Endothelial cell of umbilical vein (primary cell): ENCODE measurements at regions not wholly inside any gene's neighbourhood (a gene's known extent, or its start where the extent isn't known, plus 50 kb on each side); places are given as distances from the start of the nearest gene placed in this dataset.
"Not testable (repeated sequence)": the region's sequence is repeated elsewhere in the genome, so short reads cannot be mapped to it uniquely, and the experiment has no call there.

ENCODE experiments used
- BruUV-seq: library from RNA; stranded (reverse); fragments of 400-500 nt; replicated peaks from 2 replicates; lab custom pipeline; 2021; lab: Mats Ljungman, UMichigan
- CTCF ChIA-PET: fragments of 300-600, 350-600 bp; sonication (Branson Sonifier 250); formaldehyde crosslinking; loops from one replicate; lab custom pipeline; 2021; ENCODE audit warnings: antibody characterized with exemption, inconsistent platforms; lab: Charles Lee
- POLR2A ChIA-PET: fragments of 300-600, 350-600 bp; sonication (Branson Sonifier 250); formaldehyde crosslinking; loops from one replicate; lab custom pipeline; 2021; ENCODE audit warnings: antibody characterized with exemption, inconsistent platforms; lab: Charles Lee
- DNase-seq: peaks from one replicate; pipeline ENCODE4 v3.0.0-alpha.2; 2011; ENCODE audit warnings: low read depth, low spot score
- FAIRE-seq: peaks from 2 replicates; lab custom pipeline; 2011; peaks lifted over from hg19 to GRCh38; lab: Jason Lieb, UNC
- H2AFZ ChIP-seq: 2 replicates; pipeline ENCODE4 v1.6.0; 2012; ENCODE audit warnings: low read depth, low read length, control low read depth, inconsistent platforms
- H3K27ac ChIP-seq: 2 replicates; pipeline ENCODE4 v1.5.1; 2011; ENCODE audit warnings: low read depth, mild to moderate bottlenecking, control low read depth, low read length, moderate library complexity; ENCODE audit not compliant: insufficient read depth
- H3K27me3 ChIP-seq, 2 experiments: 2 replicates each; pipeline versions ENCODE4 v1.6.0 to v1.6.1; 2011; ENCODE audit warnings: low read length in 2 of 2, mixed read lengths in 1 of 2; ENCODE audit not compliant: control insufficient read depth in 2 of 2, insufficient read depth in 2 of 2
- H3K36me3 ChIP-seq, 2 experiments: 2 replicates in 1 of 2; 3 replicates in 1 of 2; pipeline ENCODE4 v1.5.1; 2011; ENCODE audit warnings: low read length in 2 of 2, mild to moderate bottlenecking in 1 of 2, moderate library complexity in 1 of 2; ENCODE audit not compliant: control insufficient read depth in 2 of 2, insufficient read depth in 2 of 2; ENCODE audit errors: extremely low read depth in 1 of 2
- H3K4me1 ChIP-seq: 3 replicates; pipeline ENCODE4 v1.5.1; 2011; ENCODE audit warnings: mild to moderate bottlenecking, low read length; ENCODE audit not compliant: control insufficient read depth, insufficient read depth; ENCODE audit errors: extremely low read depth
- H3K4me2 ChIP-seq: 2 replicates; pipeline ENCODE4 v1.6.1; 2011; ENCODE audit warnings: low read length, control low read depth, mixed read lengths; ENCODE audit not compliant: insufficient read depth
- H3K4me3 ChIP-seq, 3 experiments: fragments of 200-600 bp in 1 of 3; sonication (generic), shearing (Covaris generic) in 1 of 3; replicated peaks in 1 of 3; 2 replicates each; pipeline ENCODE4 v1.5.1; 2011 to 2016; ENCODE audit warnings: control low read depth in 3 of 3, low read length in 3 of 3, mild to moderate bottlenecking in 2 of 3, inconsistent platforms in 1 of 3, low read depth in 1 of 3, moderate library complexity in 1 of 3; ENCODE audit not compliant: insufficient read depth in 1 of 3
- H3K79me2 ChIP-seq: 2 replicates; pipeline ENCODE4 v1.6.0; 2012; ENCODE audit warnings: low read length, inconsistent platforms; ENCODE audit not compliant: control insufficient read depth, insufficient read depth
- H3K9ac ChIP-seq: replicated peaks from 2 replicates; pipeline ENCODE3; 2011; ENCODE audit warnings: low read length, control low read depth; ENCODE audit not compliant: insufficient read depth; ENCODE audit errors: extremely low read depth
- H3K9me1 ChIP-seq: replicated peaks from 3 replicates; pipeline ENCODE4 v1.6.0; 2011; ENCODE audit warnings: mild to moderate bottlenecking, low read length; ENCODE audit not compliant: control insufficient read depth, insufficient read depth; ENCODE audit errors: extremely low read depth
- H3K9me3 ChIP-seq: replicated peaks from 2 replicates; pipeline ENCODE4 v1.5.1; 2012; ENCODE audit warnings: low read length, inconsistent platforms; ENCODE audit not compliant: control insufficient read depth, insufficient read depth
- H4K20me1 ChIP-seq: replicated peaks from 2 replicates; pipeline ENCODE3; 2011; ENCODE audit warnings: mild to moderate bottlenecking, low read length; ENCODE audit not compliant: control insufficient read depth, insufficient read depth; ENCODE audit errors: extremely low read depth
- CTCF ChIP-seq, 2 donors: IDR thresholded peaks; 1 replicate in 1 of 2; 2 replicates in 1 of 2; pipeline ENCODE4 v1.5.1; 2011; ENCODE audit warnings: low read length in 2 of 2, mild to moderate bottlenecking in 2 of 2, moderate library complexity in 2 of 2, control low read depth in 1 of 2, inconsistent platforms in 1 of 2, low read depth in 1 of 2; ENCODE audit not compliant: insufficient read depth in 1 of 2; ENCODE audit errors: extremely low read depth in 1 of 2
- EZH2 ChIP-seq: IDR thresholded peaks from 2 replicates; pipeline ENCODE4 v1.6.1; 2012; ENCODE audit warnings: borderline replicate concordance, low read depth, mild to moderate bottlenecking, moderate library complexity, low read length, inconsistent platforms; ENCODE audit not compliant: severe bottlenecking
- FOS ChIP-seq: IDR thresholded peaks from 2 replicates; pipeline ENCODE4 v1.6.1; 2011; ENCODE audit warnings: mild to moderate bottlenecking, low read length, moderate library complexity, borderline replicate concordance; ENCODE audit not compliant: insufficient read depth
- GATA2 ChIP-seq: IDR thresholded peaks from 2 replicates; pipeline ENCODE4 v1.7.0; 2011; ENCODE audit warnings: low read depth, mild to moderate bottlenecking, moderate library complexity, mixed read lengths, low read length; ENCODE audit not compliant: insufficient read length, insufficient read depth
- JUN ChIP-seq: IDR thresholded peaks from 2 replicates; pipeline ENCODE4 v1.6.1; 2011; ENCODE audit warnings: borderline replicate concordance, low read depth; ENCODE audit not compliant: insufficient read length, insufficient read depth
- MAX ChIP-seq: IDR thresholded peaks from 2 replicates; pipeline ENCODE4 v1.6.1; 2011; ENCODE audit not compliant: insufficient read depth, insufficient read length
- MYC ChIP-seq: IDR thresholded peaks from one replicate; pipeline ENCODE4 v1.6.1; 2011; ENCODE audit warnings: mild to moderate bottlenecking, low read depth, low read length
- POLR2A ChIP-seq: IDR thresholded peaks from 2 replicates; pipeline ENCODE4 v1.6.1; 2012; ENCODE audit warnings: low read depth, mild to moderate bottlenecking, control low read depth, low read length
- POLR2AphosphoS5 ChIP-seq: IDR thresholded peaks from 2 replicates; pipeline ENCODE4 v1.6.1; 2012; ENCODE audit warnings: low read depth, mild to moderate bottlenecking, control low read depth, low read length, moderate library complexity; ENCODE audit not compliant: insufficient read depth
- dilution Hi-C: fragments of 300-500 bp; cut with MboI; formaldehyde crosslinking; loops from one replicate; pipeline ENCODE4 v1.15.0; 2019; ENCODE audit warnings: low sequenced_read_pairs; ENCODE audit not compliant: extremely low pct_ligation_motif_present
- intact Hi-C: fragments of 100-400 bp; cut with micrococcal nuclease; formaldehyde crosslinking; loops from one replicate; pipeline ENCODE4 v1.10.0; 2022

GRCh38 chr17:27038676-27039075, 255.2 kb upstream of the WSB1 start:
- H3K4me3 ChIP-seq, result no peak overlapping the region
- no peak overlapping the region for H2AFZ ChIP-seq
- no peak for FAIRE-seq
- no peaks in the 10 kb centered on the region for H4K20me1 ChIP-seq
- ChIA-PET CTCF (no interaction called here), POLR2A (no interaction called here)
- H3K9me1 ChIP-seq, result no peaks in the 10 kb centered on the region
- intact Hi-C loops (no loop called here), dilution Hi-C loops (no loop called here)
- H3K36me3 ChIP-seq, result no peaks in the 10 kb centered on the region
- no peaks in the 10 kb centered on the region for H3K4me1 ChIP-seq
- H3K4me2 ChIP-seq, result no peak overlapping the region
- DNase-seq, result no peak
- H3K27me3 ChIP-seq, result no peaks in the 10 kb centered on the region
- no peaks in the 10 kb centered on the region for H3K9me3 ChIP-seq
- H3K27ac ChIP-seq, result no peak overlapping the region
- no peak overlapping the region for H3K9ac ChIP-seq
- H3K79me2 ChIP-seq, result no peaks in the 10 kb centered on the region
- no TSS peak for BruUV-seq
- no peak for TF ChIP-seq FOS
- TF ChIP-seq MAX, result no peak
- TF ChIP-seq POLR2AphosphoS5, result no peak
- no peak for TF ChIP-seq MYC
- TF ChIP-seq CTCF (IDR thresholded peaks at IDR 0.05; ENCODE audit: extremely low read depth in 1 of 2, insufficient read depth in 1 of 2, low read depth in 1 of 2, low read length in 2 of 2), result no peak
- TF ChIP-seq POLR2A, result no peak
- no peak for TF ChIP-seq GATA2
- no peak for TF ChIP-seq EZH2
- TF ChIP-seq JUN, result no peak

GRCh38 chr17:27045039-27045438, 248.9 kb upstream of the WSB1 start:
- H3K9me1 ChIP-seq, H3K4me1 ChIP-seq, H2AFZ ChIP-seq, H3K79me2 ChIP-seq, H3K4me3 ChIP-seq, H3K9ac ChIP-seq, H4K20me1 ChIP-seq, H3K9me3 ChIP-seq, CTCF ChIA-PET, FAIRE-seq, DNase-seq, POLR2A ChIA-PET, dilution Hi-C loops, H3K36me3 ChIP-seq, H3K27me3 ChIP-seq, H3K27ac ChIP-seq, BruUV-seq, H3K4me2 ChIP-seq, intact Hi-C loops: not testable (repeated sequence)
